ENCODE measurements at regions not wholly inside any gene's neighbourhood (a gene's known extent, or its start where the extent isn't known, plus 50 kb on each side); places are given as distances from the start of the nearest gene placed in this dataset.

GRCh38 chr17:79174905-79175856, 100.6 kb downstream of the ENGASE start:
- DNase-seq (ENCODE audit: low read depth) = peak; percentile 65

- DNase-seq (ENCODE audit: low read depth) = no peak
Measured at GRCh38 chr17:79174193-79174765, 99.7 kb downstream of the ENGASE start.

- DNase-seq (ENCODE audit: low read depth) = no peak
Measured at GRCh38 chr17:79171188-79171587, 96.6 kb downstream of the ENGASE start.

GRCh38 chr17:79169861-79170260, 95.2 kb downstream of the ENGASE start:
- DNase-seq (ENCODE audit: low read depth) = no peak

GRCh38 chr17:79169366-79169765, 94.7 kb downstream of the ENGASE start:
- no peak for DNase-seq (ENCODE audit: low read depth)

GRCh38 chr17:79168486-79169055, 93.9 kb downstream of the ENGASE start:
- DNase-seq (ENCODE audit: low read depth) = peak; percentile 37

GRCh38 chr17:79167486-79167885, 92.9 kb downstream of the ENGASE start:
- no peak for DNase-seq (ENCODE audit: low read depth)

- no peak for DNase-seq (ENCODE audit: low read depth)
Measured at GRCh38 chr17:79165756-79166473, 91.3 kb downstream of the ENGASE start.

- no peak for DNase-seq (ENCODE audit: low read depth)
Measured at GRCh38 chr17:79164913-79165695, 90.5 kb downstream of the ENGASE start.

GRCh38 chr17:79164408-79164807, 89.8 kb downstream of the ENGASE start:
- DNase-seq (ENCODE audit: low read depth) = no peak

GRCh38 chr17:79163071-79163470, 88.4 kb downstream of the ENGASE start:
- no peak for DNase-seq (ENCODE audit: low read depth)

- DNase-seq (ENCODE audit: low read depth) = no peak
Measured at GRCh38 chr17:79162012-79162963, 87.7 kb downstream of the ENGASE start.

GRCh38 chr17:79160980-79161636, 86.5 kb downstream of the ENGASE start:
- peak; percentile 71 for DNase-seq (ENCODE audit: low read depth)

GRCh38 chr17:79159926-79160325, 85.3 kb downstream of the ENGASE start:
- no peak for DNase-seq (ENCODE audit: low read depth)

- DNase-seq (ENCODE audit: low read depth) = no peak
Measured at GRCh38 chr17:79159471-79159870, 84.8 kb downstream of the ENGASE start.

GRCh38 chr17:79156463-79157095, 82.0 kb downstream of the ENGASE start:
- no peak for DNase-seq (ENCODE audit: low read depth)

- no peak for DNase-seq (ENCODE audit: low read depth)
Measured at GRCh38 chr17:79155701-79156100, 81.1 kb downstream of the ENGASE start.

- DNase-seq (ENCODE audit: low read depth) = no peak
Measured at GRCh38 chr17:79154951-79155585, 80.4 kb downstream of the ENGASE start.

- DNase-seq (ENCODE audit: low read depth) = no peak
Measured at GRCh38 chr17:79154446-79154845, 79.8 kb downstream of the ENGASE start.

Data from Daoy (cell line).